Endodermal cell (in vitro differentiated cells): ENCODE measurements at regions not wholly inside any gene's neighbourhood (a gene's known extent, or its start where the extent isn't known, plus 50 kb on each side); places are given as distances from the start of the nearest gene placed in this dataset.

Source experiments
- DNase-seq: peaks from one replicate; pipeline ENCODE4 v3.0.0-alpha.2; 2017
- H3K27ac ChIP-seq: 2 replicates; pipeline ENCODE4 v1.5.1; 2013; ENCODE audit warnings: mild to moderate bottlenecking, low read depth, low read length, moderate library complexity
- H3K27me3 ChIP-seq: 2 replicates; pipeline ENCODE4 v1.6.1; 2013; ENCODE audit warnings: mild to moderate bottlenecking, low read length, moderate library complexity; ENCODE audit not compliant: insufficient read depth, control insufficient read depth, poor library complexity, severe bottlenecking
- H3K36me3 ChIP-seq: 2 replicates; pipeline ENCODE4 v1.7.0; 2013; ENCODE audit warnings: mild to moderate bottlenecking, low read length, moderate library complexity; ENCODE audit not compliant: control insufficient read depth, insufficient read depth
- H3K4me1 ChIP-seq: one replicate; pipeline ENCODE4 v1.7.0; 2013; ENCODE audit warnings: low read length; ENCODE audit not compliant: control insufficient read depth, insufficient read depth
- H3K4me3 ChIP-seq: 2 replicates; pipeline ENCODE4 v1.5.1; 2013; ENCODE audit warnings: mild to moderate bottlenecking, low read length, moderate library complexity
- H3K9ac ChIP-seq: 2 replicates; pipeline ENCODE4 v1.6.1; 2013; ENCODE audit warnings: mild to moderate bottlenecking, low read length, moderate library complexity; ENCODE audit not compliant: poor library complexity, severe bottlenecking; ENCODE audit errors: extremely low read depth
- H3K9me3 ChIP-seq: 2 replicates; pipeline ENCODE4 v1.6.1; 2013; ENCODE audit warnings: mild to moderate bottlenecking, low read length, moderate library complexity; ENCODE audit not compliant: control insufficient read depth
- H3K27ac Mint-ChIP-seq: 2 replicates; pipeline ENCODE4 v1.8.0; 2020; ENCODE audit warnings: mixed read lengths
- H3K27me3 Mint-ChIP-seq: 2 replicates; pipeline ENCODE4 v1.8.0; 2021; ENCODE audit warnings: mild to moderate bottlenecking, mixed read lengths; ENCODE audit not compliant: insufficient read depth
- H3K36me3 Mint-ChIP-seq: 2 replicates; pipeline ENCODE4 v1.8.0; 2020; ENCODE audit warnings: low read depth, mixed read lengths
- H3K4me1 Mint-ChIP-seq: 2 replicates; pipeline ENCODE4 v1.8.0; 2020; ENCODE audit warnings: mixed read lengths
- H3K4me3 Mint-ChIP-seq: 2 replicates; pipeline ENCODE4 v1.8.0; 2020; ENCODE audit warnings: mild to moderate bottlenecking, moderate library complexity, mixed read lengths
- H3K9me3 Mint-ChIP-seq: 2 replicates; pipeline ENCODE4 v1.8.0; 2020; ENCODE audit warnings: mild to moderate bottlenecking, mixed read lengths
- CTCF ChIP-seq: fragments of 200-600 bp; sonication (generic); conservative IDR thresholded peaks from 2 replicates; pipeline ENCODE4 v1.5.0; 2021; ENCODE audit warnings: antibody characterized with exemption, mild to moderate bottlenecking
- WGBS, 2 experiments: methylation state at CpG; one replicate each; pipeline versions ENCODE4 v1.1.5 to v1.1.7; 2013; ENCODE audit warnings: missing lambda C conversion rate in 2 of 2, mixed read lengths in 1 of 2; ENCODE audit not compliant: insufficient coverage in 1 of 2, insufficient read length in 1 of 2; 5-methylcytosine and 5-hydroxymethylcytosine counted together

GRCh38 chr2:183383854-183384253, 259.6 kb downstream of the NUP35 start:
- H3K9me3 Mint-ChIP-seq: peaks cover 21% of the 10 kb centered on the region
- no peaks in the 10 kb centered on the region for H3K4me1 ChIP-seq
- no peak overlapping the region for H3K4me3 ChIP-seq
- TF ChIP-seq CTCF: no peak
- no peak overlapping the region for H3K9ac ChIP-seq
- peaks cover 2% of the 10 kb centered on the region for H3K36me3 Mint-ChIP-seq
- H3K36me3 ChIP-seq: no peaks in the 10 kb centered on the region
- H3K27me3 Mint-ChIP-seq: no peaks in the 10 kb centered on the region
- H3K9me3 ChIP-seq: peaks cover 13% of the 10 kb centered on the region
- no peak overlapping the region for H3K27ac Mint-ChIP-seq
- H3K27me3 ChIP-seq: no peaks in the 10 kb centered on the region
- WGBS, 2 experiments: 100% methylated on average over 1 of the region's 1 CpG
- no peak for DNase-seq
- H3K27ac ChIP-seq: no peak overlapping the region
- no peak overlapping the region for H3K4me3 Mint-ChIP-seq
- no peaks in the 10 kb centered on the region for H3K4me1 Mint-ChIP-seq

GRCh38 chr2:183389546-183390080, 265.4 kb downstream of the NUP35 start:
- TF ChIP-seq CTCF: no peak
- no peaks in the 10 kb centered on the region for H3K36me3 ChIP-seq
- WGBS, 2 experiments: 93% methylated on average over 2 of the region's 2 CpGs; no CpG with 5 or more reads in 1 of the 2 experiments
- no peaks in the 10 kb centered on the region for H3K4me1 Mint-ChIP-seq
- no peak overlapping the region for H3K4me3 ChIP-seq
- H3K27ac ChIP-seq: no peak overlapping the region
- no peaks in the 10 kb centered on the region for H3K4me1 ChIP-seq
- peaks cover 7% of the 10 kb centered on the region for H3K36me3 Mint-ChIP-seq
- no peak for DNase-seq
- no peak overlapping the region for H3K4me3 Mint-ChIP-seq
- H3K9ac ChIP-seq: no peak overlapping the region
- peaks cover 22% of the 10 kb centered on the region for H3K9me3 ChIP-seq
- no peaks in the 10 kb centered on the region for H3K27me3 ChIP-seq
- no peaks in the 10 kb centered on the region for H3K27me3 Mint-ChIP-seq
- peaks cover 35% of the 10 kb centered on the region for H3K9me3 Mint-ChIP-seq
- no peak overlapping the region for H3K27ac Mint-ChIP-seq

GRCh38 chr2:183390109-183390508, 265.9 kb downstream of the NUP35 start:
- Mint-ChIP-seq H3K4me3 (no peak overlapping the region), H3K36me3 (peaks cover 7% of the 10 kb centered on the region), H3K27ac (no peak overlapping the region), H3K4me1 (no peaks in the 10 kb centered on the region), H3K9me3 (peaks cover 40% of the 10 kb centered on the region), H3K27me3 (no peaks in the 10 kb centered on the region)
- TF ChIP-seq CTCF: no peak
- Histone ChIP-seq H3K4me3 (no peak overlapping the region), H3K9ac (no peak overlapping the region), H3K9me3 (peaks cover 22% of the 10 kb centered on the region), H3K4me1 (no peaks in the 10 kb centered on the region), H3K27me3 (no peaks in the 10 kb centered on the region), H3K27ac (no peak overlapping the region), H3K36me3 (no peaks in the 10 kb centered on the region)
- 86 to 90% methylated on average over 2 to 4 of the region's 4 CpGs for WGBS, 2 experiments
- no peak for DNase-seq
